HG02623 (cell line): ENCODE measurements at regions not wholly inside any gene's neighbourhood (a gene's known extent, or its start where the extent isn't known, plus 50 kb on each side); places are given as distances from the start of the nearest gene placed in this dataset.
"Not testable (repeated sequence)": the region's sequence is repeated elsewhere in the genome, so short reads cannot be mapped to it uniquely, and the experiment has no call there.

Experiments
- ATAC-seq: cut with Tn5 transposase; IDR thresholded peaks from one replicate; pipeline ENCODE4 v1.9.1; 2021; ENCODE audit warnings: moderate library complexity; ENCODE audit not compliant: unreplicated experiment

DNA sequence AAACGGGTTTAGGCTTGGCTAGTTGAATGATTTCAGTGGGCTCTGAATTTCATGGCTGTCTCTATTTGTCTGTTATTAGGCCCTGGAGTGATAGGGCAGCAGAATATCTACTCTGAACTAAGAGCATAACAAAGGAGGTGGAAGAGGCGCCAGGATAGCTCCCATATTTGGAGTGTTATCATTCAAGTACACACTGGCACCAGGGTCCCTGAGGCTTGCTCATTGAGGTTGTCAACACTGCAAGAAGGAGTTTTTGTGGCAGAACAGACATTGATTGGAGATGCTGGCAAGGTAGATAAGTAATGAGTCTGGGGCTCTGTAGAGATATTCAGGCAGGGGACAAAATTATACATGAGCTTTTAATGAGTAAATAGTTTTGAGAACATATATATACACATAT lies 1748.4 kb downstream of the MRPL39 start:
- ATAC-seq, result no peak

DNA sequence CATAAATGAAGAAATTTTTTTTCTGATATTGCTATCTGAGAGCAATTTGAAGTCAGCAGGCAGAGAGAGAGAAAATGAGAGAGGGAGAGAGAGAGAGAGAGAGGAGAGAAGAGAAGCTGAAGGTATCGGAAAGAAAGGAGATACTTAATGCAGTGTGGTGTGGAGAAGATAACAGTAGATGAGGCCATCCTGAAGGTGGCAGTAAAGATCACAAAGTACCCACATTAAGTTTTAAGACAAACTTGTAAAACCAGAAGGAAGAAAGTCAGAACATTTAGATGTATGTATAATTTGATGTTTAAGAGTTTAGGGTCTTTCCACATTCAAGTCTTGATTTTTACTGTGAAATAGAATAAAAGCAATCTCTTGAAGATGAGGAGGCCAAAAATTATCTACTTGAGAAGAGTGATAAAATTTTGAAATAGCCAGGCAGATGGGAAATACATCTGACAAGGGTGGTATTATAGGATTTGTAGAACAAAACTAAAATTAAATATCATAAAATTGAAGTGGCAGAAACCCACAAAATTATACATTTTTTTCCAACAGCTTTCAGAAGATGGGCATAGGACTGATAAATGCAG lies 1753.4 kb downstream of the MRPL39 start:
- peak; percentile 81 for ATAC-seq

DNA sequence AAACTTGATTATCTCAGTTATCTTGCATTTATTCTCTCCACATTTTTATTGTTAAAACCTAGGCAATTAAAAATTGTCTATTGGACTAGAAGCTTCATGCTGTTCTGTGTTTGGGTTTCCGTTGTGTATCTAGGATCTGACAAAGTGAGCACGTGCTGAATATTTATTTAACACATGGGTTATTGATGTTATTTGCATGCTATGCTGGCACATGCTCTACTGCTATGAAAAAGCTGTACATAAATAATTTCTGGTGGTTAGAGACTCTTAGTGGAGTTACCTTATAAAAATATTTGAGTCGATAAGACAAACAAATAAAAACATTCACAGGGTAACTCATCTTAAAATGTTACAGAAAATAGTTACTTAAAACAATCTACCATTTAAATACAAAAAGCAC lies 1769.7 kb downstream of the MRPL39 start:
- no peak for ATAC-seq

DNA sequence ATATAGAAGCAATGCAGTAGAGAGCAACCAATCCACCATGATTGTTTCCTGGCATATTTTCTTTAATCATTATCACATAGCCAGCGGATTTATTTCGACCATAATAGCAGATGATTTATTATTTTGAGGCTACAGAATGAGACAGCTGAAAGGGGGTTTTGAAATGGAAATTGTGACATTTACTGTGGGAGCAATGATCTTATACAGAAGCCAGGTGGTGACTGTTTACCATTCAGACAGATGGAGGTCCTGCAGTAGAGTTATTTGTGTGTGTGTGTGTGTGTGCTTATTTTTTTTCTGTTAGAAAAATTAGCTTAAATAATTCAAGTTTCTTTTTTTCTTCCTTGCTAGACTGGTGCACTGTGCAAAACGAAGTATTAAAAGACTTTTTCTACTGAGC lies 1784.5 kb downstream of the MRPL39 start:
- no peak for ATAC-seq

DNA sequence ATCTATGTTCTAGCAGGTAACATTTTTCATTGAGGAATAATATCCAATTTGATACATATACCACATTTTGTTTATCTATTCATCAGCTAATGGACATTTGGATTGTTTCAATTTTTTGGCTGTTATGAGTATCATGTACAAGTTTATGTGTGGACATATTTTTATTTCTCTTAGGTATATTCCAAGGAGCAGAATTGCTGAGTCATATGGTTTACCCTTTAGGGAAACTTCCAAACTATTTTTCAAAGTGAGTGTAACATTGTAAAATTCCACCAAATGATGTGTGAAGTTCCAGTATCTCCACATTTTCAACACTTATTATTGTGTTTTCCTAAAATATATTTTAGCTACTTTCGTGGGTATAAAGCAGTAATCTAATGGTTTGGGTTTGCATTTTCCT lies 1789.9 kb downstream of the MRPL39 start:
- no peak for ATAC-seq

DNA sequence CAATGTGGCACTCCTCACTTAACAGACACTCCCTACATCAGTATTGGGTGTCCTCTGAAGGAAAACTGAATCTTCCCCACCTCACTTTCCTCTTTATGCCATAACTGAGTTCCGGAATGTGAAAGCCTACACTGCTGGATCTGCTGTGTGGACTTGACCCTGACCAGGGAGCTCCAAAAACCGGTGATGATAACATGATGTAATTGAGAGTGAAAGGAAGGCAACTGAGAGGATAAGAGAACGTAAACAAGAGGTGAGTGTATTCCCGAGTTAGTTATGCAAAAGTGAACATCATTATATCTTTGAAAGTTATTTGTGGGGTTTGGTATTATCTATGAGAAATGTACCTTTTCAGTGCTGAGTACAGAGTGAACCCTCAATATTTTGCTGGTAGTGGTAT lies 1794.8 kb downstream of the MRPL39 start:
- no peak for ATAC-seq

DNA sequence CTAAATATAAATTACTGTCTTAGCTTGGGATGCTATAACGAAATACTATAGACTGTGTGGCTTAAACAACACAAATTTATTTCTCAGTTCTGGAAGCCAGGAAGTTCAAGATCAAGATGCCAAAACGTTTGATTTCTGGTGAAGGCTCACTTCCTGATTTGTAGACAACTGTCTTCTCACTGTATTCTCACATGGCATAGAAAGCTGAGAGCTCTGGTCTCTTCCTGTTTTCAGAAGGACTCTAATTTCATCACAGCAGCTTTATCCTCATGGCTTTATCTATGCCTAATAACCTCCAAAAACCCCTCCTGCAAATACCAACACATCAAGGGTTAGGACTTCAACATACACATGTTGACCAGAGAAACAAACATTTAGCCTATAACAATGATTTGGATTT lies 1795.5 kb downstream of the MRPL39 start:
- ATAC-seq, result no peak

DNA sequence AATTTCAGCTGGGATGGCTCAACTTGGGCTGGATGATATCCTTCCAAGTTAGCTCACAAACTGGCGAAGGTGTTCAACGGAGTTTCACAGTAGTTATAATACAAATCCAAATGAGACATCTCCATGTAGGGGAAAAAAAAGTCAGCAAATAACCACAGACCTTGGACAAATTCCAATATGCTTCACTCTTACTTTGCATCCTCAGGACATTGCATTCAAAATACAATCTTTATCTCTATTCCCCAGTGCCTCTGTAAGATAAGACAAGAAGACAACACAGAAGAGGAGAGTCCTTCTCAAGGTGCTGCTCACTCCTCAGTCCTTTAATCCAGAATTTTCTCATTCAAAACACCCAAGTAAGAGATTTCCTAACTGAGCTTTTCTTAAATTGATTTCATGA lies 1797.7 kb downstream of the MRPL39 start:
- no peak for ATAC-seq

DNA sequence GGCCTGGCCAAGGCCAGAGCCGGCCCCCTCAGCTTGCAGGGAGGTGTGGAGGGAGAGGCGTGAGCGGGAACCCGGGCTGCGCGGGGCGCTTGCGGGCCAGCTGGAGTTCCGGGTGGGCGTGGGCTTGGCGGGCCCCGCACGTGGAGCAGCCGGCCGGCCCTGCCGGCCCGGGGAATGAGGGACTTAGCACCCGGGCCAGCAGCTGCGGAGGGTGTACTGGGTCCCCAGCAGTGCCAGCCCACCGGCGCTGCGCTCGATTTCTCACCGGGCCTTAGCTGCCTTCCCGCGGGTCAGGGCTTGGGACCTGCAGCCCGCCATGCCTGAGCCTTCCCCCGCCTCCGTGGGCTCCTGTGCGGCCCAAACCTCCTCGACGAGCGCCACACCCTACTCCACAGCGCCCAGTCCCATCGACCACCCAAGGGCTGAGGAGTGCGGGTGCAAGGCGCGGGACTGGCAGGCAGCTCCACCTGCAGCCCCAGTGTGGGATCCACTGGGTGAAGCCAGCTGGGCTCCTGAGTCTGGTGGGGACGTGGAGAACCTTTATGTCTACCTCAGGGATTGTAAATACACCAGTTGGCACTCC lies 1800.2 kb downstream of the MRPL39 start:
- ATAC-seq, result not testable (repeated sequence)

DNA sequence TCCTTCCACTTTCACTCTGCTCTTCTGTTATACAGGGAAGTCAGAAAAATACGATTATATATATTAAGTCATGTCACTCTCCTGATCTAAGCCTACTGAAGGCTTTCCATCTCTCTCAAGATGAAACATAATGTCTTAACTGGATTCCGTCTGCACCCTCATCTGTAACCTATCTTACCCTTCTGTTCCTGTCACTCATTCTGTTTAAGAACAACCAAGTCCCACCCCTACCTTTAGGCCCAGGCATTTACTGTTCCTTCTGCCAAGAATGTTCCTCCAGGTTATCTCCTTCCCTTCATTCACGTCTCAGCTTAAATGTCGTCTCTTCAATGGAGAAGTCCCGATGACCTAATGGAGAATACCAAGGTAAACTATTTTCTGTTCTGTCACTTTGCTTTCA lies 1802.4 kb downstream of the MRPL39 start:
- no peak for ATAC-seq

DNA sequence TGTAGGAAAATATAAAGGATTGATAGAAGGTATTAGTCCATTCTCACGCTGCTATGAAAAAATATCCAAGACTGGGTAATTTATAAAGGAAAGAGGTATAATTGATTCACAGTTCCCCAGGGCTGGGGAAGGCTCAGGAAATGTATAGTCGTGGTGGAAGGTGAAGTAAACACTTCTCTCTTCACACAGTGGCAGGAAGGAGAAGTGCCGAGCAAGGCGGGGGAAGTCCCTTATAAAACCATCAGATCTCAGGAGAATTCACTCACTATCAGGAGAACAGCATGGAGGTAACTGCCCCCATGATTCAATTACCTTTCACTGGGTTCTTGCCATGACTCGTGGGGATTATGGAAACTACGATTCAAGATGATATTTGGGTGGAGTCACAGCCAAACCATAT lies 1806.0 kb downstream of the MRPL39 start:
- ATAC-seq, result no peak

DNA sequence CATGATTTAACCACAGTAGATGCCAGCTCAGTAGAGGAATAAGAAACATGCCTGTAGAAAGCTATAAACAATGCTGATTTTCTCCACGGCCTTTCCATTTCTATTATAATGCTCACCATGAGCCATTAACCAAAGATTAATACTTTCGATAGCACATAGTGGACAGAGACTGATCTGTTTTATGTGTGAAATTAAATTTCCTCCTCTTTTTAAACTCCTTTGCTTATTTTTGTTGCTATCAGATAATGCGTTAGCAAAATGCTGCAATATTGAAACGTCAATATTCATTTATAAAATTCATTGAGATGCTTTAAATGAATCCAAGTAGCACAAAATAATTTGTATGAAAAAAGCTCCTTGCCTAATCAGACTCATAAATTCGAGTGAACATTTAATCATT lies 1807.9 kb downstream of the MRPL39 start:
- ATAC-seq, result no peak

DNA sequence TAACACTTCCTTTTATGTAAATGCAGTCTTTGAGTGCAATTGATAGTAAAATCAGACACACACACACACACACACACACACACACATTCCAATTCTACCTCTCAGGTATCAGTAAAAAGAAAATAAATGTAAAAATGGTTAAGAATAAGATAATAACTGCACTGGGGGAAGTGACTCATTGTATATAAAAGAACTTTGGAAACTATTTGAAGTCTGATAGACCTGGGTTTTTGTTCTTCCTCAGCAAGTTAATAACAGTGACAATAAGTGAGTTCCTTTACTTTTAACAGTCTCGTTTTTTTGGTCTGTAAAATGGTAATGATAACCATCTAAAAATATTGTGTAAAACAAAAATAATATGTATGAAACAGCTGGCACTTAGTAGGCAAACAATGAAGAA lies 1815.0 kb downstream of the MRPL39 start:
- no peak for ATAC-seq

DNA sequence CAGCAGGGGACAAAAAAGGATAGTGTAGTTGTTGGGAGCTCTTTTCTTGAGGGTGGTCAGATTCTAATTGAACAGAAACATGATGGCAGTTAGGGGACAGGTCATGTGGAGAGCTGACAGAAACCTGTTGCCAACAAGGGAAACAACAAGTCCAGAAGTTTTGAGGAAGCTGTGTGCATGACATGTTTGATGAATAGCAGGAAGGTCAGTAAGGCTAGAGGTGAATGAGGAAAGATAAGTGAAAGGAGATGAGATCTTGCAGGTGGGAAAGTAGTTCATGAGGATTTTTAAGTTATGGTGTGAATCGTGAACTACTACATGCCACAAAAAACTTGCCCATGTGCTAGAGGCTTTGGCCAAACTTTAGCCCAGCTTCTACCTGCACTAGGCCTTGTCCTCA lies 1817.4 kb downstream of the MRPL39 start:
- no peak for ATAC-seq

DNA sequence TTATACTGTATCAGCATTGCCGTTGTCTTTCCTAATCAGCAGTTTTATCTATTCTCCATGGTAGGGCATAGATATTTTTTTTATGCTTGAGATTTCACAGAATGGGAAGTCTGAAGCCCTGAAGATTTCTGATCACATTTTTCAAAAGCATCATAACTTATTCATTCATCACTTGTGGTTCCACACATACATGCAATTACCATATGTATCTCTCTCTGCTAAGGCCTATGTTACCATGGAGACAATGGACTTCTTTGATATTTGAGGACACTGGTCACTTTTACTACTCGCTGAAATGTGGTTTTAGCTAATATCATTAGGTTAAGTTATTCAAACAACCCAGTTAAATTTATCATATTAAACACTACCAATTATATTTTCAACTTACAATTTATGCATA lies 1827.0 kb downstream of the MRPL39 start:
- no peak for ATAC-seq

DNA sequence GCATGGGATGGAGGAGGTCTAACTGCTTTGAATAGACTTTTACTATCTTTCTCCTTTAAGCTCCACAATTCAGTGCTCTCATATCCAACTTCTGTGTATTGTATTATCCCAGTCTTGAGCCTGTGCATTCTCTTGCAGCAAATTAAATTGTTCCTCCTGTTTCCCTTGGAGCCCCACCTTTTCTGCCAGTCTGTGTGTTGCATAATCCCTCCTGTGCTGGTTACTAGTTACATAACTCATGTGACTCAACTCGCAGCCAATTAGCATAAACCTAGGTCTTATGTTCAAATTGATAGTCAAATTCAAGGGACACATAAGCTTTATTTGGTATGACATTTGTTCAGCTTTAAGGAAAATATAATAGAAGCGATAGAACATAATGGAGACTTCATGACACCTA lies 1863.5 kb downstream of the MRPL39 start:
- ATAC-seq, result no peak

DNA sequence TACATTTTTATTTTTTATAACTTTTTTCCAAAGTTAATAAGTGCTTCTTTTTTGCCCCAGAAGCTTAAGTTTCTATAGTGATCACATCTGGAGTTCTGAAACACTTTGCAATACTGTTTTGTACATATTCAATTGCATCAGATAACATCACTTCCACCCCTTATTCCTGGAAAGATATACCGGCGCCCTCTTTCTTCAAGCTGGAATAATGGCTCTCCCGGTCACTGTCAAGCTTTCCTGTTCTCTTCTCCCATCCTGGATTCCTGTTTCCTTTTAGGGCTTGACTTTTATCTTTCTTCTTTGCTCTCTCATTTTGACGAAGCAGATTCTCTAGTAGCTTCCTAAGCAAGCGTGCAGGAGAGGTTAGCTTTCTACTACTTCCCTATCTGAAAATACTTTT lies 1866.8 kb downstream of the MRPL39 start:
- no peak for ATAC-seq

DNA sequence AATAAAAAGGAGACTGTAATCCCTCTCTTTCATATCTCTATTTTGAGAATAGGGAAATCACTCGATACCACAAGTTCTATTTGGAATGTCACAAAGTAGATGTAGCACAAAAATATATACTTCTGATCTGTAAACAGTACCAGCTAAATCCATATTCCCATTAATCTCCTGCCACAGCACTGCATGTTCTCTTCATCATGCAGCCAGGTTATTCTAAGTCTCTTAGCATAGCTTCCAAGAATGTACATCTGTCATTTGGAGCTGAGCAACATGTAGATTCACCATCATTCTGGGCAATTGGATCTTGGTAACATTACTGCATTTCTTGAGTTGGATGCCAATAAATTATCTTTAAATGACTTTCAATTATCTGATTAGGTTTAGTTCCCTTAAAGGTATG lies 1874.5 kb downstream of the MRPL39 start:
- ATAC-seq, result no peak

DNA sequence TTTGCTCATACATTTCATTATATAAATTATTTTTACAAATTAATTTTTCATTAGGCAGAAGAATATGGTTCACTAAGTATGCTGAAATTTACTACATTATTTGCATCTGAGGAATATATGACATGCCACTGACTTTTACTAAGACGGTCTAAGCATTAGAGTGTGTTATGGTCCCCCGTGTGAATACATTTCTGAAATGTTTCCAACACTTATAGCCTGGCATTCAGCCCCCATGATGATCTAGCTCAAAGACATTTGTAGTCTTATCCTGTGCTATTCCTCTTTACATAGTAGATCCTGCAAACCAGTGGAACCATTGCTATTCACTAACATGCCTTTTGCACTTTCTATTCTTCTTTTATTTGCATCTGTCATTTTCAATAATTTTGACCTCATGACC lies 1878.0 kb downstream of the MRPL39 start:
- ATAC-seq, result no peak

DNA sequence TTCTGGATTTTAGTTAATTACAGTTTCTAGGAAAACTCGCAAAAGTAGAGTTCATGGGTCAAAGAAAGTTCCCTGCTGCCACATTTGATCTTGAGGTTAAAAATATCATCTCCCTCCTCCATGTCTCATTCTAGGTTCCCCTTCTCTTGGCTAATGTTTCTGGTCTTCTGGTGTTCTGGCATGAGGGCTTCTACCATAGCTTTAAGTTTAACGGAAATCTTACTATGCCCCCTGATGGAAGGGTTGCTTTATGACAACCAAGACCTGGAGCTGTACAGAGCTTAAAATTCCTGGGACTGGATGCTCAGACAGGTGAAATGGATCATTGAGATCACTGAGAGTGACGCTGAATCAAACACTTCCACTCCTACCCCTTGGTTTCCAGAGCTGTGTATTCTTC lies 1881.7 kb downstream of the MRPL39 start:
- no peak for ATAC-seq

DNA sequence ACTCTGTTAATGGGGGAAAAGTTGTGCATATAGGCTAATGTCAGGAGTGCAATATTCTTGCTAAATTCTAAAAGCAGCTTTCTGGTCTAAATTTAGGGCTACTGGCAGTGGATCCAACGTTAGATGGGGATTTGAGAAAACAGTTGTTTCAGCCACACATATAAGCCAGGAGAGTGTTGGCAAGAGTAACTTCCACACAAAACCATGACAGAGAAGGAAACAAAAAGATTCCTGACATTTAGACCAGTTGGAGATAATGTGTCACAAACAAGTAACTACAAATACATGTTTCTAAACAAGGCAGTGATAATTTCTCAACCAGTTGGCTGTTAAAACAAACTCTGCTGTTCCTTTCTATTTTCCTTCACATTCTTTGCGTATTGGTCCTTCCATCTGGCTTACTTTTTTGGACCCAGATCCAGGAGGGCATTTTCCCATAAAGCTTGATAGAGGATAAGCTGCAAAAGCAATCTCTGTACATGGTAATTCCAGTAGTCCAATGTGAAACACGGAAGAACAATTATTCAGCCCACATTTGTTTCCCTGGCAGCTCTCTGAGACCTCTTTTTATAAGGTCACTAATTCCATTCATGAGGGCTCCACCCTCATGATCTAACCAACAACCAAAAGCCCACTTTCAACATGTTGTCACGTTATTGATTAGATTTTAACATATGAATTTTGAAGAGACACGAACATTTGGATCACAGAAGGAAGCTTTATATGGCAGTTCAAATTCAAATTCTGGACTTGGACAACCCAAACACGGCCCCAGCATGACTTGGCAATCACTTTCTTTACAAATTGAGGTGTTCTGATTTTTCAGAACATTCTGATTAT lies 1888.6 kb downstream of the MRPL39 start:
- no peak for ATAC-seq

DNA sequence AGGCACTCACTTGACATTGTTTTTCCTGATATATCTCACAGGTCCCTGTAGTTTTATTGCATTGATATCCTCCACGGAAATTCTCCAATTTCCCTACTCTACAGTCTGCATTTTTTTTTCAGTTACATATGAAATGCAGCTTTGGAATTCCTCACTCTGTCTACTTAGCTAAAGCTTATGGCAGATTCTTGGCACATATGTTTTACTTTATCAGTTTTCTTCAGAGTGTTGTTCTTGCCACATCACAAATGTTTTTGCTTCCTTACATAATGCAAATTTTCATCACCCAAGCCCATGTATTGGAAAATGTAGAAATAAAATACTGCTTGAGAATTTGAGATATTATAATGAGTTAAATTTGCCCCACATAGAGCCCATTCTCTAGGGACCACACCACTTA lies 1895.1 kb downstream of the MRPL39 start:
- no peak for ATAC-seq
